Fibroblast of the aortic adventitia (primary cell): ENCODE measurements at regions not wholly inside any gene's neighbourhood (a gene's known extent, or its start where the extent isn't known, plus 50 kb on each side); places are given as distances from the start of the nearest gene placed in this dataset.
"Not testable (repeated sequence)": the region's sequence is repeated elsewhere in the genome, so short reads cannot be mapped to it uniquely, and the experiment has no call there.

Source experiments
- DNase-seq: peaks from one replicate; pipeline ENCODE4 v3.0.0-alpha.2; 2010; ENCODE audit warnings: low read depth
- H3K4me3 ChIP-seq: 2 replicates; pipeline ENCODE4 v1.5.1; 2011; ENCODE audit warnings: low read depth, mild to moderate bottlenecking, control low read depth, low read length, moderate library complexity
- CTCF ChIP-seq: IDR thresholded peaks from 2 replicates; pipeline ENCODE4 v1.5.1; 2011; ENCODE audit warnings: mild to moderate bottlenecking, low read length, control low read depth, inconsistent platforms; ENCODE audit not compliant: insufficient read depth

DNA sequence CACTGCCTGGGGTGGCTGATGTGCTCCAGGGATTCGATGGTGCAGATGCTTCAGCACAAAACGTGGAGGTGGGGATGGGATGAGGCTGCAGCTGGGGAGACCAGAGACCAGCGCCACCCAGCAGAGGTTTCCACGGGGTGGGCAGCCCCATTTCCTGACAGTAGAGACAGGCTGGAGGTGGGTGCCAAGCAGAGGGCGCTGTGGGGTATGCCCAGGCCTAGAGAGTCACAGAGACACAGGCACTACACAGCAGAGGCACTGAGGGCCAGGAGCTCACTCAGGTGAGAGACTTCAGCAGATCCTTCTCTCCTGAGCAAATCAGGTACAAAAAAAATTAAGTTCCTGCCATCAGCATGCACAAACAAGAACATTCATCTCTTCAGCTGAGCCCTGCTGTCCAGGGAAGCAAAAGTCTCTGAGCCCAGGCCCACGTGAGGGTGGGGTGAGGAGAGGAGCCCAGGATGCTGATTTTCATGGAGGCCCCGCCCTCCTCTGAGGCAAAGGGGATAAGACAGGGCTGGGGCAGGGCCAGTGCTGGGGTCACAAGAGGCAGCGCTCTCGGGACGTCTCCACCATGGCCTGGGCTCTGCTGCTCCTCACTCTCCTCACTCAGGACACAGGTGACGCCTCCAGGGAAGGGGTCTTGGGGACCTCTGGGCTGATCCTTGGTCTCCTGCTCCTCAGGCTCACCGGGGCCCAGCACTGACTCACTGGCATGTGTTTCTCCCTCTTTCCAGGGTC, 53.1 kb downstream of the GGTLC2 start:
- no peak for TF ChIP-seq CTCF
- H3K4me3 ChIP-seq, result no peak overlapping the region
- DNase-seq, result no peak

- DNase-seq, result no peak
- no peak for TF ChIP-seq CTCF
- H3K4me3 ChIP-seq, result no peak overlapping the region
These were observed 53.9 kb downstream of the GGTLC2 start for GRCh38 chr22:22698263-22698750.

GRCh38 chr22:22700631-22701030, 56.2 kb downstream of the GGTLC2 start:
- H3K4me3 ChIP-seq, result no peak overlapping the region
- DNase-seq, result no peak
- TF ChIP-seq CTCF, result no peak

- not testable (repeated sequence) for DNase-seq, H3K4me3 ChIP-seq
These were observed 57.1 kb downstream of the GGTLC2 start for GRCh38 chr22:22701557-22701956.

GRCh38 chr22:22702237-22703202, 58.1 kb downstream of the GGTLC2 start:
- H3K4me3 ChIP-seq, result no peak overlapping the region
- TF ChIP-seq CTCF, result peak; percentile 30
- DNase-seq, result no peak

GRCh38 chr22:22703203-22703570, 58.8 kb downstream of the GGTLC2 start:
- DNase-seq, result no peak
- TF ChIP-seq CTCF, result no peak
- H3K4me3 ChIP-seq, result no peak overlapping the region

DNA sequence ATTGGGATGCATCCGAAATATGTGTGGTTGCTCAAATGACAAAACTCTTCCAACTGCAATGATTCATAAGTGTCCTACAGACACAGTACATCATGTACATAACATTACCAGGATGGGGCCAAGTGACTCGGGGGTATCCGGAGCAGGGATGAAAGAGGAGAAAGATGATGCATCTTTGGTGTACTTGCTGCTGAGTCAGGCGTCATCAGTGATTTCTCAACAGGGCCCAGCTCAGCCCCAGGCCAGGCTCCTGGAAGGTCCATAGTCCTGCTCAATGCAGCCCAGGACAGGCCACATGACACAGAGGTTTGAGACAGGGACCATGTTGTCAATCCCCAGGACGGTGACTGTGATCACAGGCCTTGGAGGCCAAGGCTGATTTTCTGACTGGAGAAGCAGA, 59.3 kb downstream of the GGTLC2 start:
- no peak for DNase-seq
- no peak for TF ChIP-seq CTCF
- H3K4me3 ChIP-seq, result no peak overlapping the region
